ENCODE measurements at regions not wholly inside any gene's neighbourhood (a gene's known extent, or its start where the extent isn't known, plus 50 kb on each side); places are given as distances from the start of the nearest gene placed in this dataset.
"Not testable (repeated sequence)": the region's sequence is repeated elsewhere in the genome, so short reads cannot be mapped to it uniquely, and the experiment has no call there.

DNA sequence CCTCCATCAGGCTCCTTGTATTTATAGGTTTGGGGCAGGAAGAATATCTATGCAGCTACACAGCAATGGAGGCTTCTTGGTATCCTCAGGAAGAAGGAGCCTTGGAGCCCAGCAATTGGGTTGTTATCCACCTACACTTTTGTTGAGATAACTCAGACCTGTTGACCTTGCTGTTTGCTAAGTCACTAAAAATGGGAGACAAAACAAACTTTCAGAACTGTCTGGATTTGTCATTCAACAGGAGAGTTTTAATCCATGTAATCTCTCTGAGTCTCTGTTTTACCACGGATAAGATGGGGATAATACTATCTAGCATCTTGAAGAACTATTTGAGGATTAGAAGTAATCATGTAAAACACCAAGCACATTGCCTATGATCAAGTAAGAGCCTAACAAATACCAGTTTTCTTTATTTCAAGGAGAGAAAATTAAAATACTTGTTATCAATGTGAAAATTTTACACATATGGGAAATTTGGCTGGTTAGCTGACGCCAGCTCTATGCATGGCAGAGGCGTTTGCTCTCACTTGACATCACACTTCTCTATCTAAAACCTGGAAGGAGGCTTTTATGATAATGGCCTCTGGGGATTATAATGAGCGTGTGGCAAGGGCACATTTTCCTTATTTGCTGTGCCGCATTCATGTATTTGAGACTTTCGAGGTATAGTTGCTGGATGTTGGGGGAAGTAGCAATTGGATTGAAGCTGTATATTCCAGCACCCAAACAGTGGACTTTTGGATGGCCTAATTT, 215.6 kb downstream of the PDCD6IP start:
- no peak for DNase-seq

DNA sequence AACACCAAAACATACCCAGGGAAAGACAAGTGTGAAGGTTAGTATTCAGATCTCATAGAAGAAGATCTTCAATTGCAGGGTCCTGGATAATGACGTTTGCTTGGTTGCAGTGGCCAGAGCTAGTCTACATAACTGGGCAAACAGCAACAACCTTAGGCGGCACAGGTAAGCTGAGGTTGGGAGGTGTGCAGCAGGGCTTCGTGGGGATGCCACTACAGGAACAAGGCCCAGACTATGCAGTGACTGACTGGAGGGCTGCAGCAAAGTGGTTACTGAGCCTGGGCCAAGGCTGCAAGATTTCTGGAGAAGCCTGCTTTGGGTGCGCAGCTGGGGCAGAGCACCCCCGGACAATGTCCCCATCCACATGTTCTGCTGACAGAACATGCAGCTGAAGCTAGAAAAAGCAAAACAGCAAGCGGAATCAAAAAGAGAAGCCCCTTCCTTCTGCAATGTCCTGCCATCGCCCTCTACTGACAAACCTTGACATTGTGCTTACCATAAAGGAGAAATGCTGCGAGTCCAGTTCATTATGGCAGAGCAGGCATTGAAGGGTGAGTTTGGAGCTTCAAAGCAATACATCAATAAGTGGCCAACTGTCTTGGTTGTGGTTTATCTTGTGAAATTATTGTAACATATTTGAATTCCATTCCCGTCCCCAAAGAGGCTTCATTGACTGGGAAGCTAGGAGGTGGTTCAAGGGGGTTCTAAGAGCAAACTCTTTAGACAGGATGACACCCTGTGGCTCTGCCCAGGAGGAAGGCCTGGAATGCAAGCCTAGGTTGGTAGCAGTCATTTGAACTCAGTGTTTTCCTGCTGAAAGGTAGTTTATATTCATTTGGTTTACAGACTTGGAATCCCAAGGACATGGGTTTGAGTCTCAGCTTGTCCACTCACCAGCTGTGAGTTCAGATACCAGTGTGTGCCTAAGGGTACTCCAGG, 217.0 kb downstream of the PDCD6IP start:
- no peak for DNase-seq

DNA sequence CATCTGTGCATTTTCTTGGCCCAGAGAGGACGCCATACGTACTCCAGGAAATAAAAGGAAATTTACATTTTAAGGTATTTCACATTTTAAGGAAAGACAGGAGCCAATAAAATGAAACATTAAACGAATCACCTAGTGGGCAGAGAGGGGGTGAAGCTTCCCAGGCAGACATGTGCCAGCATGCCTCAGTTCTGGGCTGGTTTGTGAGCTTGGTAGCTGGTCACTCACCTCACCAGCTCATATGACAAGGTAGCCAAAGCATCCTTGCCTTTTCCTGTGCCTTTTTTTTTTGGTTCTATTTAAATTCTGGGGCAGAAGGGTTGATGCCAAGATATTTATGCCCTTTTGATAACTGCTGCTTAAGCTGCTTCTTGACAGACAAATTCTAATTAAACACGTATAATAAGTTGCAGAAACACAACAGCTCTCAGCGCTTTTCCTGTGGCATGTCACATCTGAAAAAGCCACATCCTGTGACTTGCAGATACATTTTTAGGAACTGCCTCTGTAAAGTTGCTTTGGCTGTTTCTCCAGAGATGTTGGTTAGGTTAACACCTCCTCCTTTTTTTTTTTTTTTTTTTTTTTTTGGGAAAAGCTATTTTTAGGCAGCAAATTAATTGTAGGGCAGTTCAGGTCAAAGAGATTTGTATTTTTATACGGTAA, 218.6 kb downstream of the PDCD6IP start:
- no peak for DNase-seq

DNA sequence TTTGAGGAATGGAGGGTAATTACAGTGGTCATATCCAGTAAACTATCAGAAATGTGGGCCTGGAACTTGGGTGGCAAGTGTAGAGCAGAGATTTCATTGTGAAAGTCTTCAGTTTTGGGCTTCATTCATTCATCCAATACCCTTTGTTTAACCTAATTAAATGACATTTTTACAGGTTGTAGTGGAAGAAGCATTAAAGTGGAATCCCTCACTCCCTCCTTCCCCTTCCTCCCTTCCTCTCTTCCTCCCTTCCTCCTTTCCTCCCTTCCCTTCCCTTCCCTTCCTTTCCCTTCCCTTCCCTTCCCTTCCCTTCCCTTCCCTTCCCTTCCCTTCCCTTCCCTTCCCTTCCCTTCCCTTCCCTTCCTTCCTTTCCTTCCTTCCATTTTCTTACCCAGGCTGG, 219.3 kb downstream of the PDCD6IP start:
- DNase-seq = no peak

DNA sequence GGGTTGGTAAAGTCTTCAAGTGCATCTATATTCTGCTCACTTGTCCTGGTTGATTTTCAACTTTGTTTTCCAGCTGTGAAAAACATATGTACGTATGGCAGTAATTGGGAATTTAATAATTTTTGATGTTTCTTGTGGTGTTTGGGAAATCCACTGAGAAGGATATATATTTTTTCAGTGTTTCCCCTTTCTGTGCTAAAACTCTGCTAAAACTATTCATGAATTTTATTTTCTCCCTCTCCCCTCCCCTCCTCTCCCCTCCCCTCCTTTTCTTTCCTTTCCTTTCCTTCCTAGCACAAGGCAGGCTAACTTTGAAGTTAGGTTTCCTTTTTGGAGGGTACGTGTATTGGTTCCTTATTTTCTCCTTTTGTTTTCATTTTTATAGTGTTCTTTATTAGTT, 220.7 kb downstream of the PDCD6IP start:
- no peak for DNase-seq

DNA sequence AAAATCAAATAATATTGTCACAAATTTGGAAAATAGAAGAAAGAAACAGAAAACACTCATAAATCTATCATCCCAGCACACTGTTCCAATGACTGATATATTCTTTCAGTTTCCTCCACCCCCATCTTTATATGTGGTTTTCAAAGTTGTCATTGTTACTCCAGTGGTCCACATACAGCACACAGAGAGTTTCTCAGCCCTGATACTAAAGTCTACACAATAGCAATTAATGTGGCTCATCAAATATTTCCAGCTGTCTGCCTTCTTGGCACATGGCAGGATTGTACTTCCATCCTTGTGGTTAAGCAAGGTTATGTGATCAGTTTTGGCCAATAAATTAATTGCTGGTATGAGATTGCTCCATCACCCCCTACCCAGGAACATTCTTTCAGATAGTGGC, 221.7 kb downstream of the PDCD6IP start:
- no peak for DNase-seq

DNA sequence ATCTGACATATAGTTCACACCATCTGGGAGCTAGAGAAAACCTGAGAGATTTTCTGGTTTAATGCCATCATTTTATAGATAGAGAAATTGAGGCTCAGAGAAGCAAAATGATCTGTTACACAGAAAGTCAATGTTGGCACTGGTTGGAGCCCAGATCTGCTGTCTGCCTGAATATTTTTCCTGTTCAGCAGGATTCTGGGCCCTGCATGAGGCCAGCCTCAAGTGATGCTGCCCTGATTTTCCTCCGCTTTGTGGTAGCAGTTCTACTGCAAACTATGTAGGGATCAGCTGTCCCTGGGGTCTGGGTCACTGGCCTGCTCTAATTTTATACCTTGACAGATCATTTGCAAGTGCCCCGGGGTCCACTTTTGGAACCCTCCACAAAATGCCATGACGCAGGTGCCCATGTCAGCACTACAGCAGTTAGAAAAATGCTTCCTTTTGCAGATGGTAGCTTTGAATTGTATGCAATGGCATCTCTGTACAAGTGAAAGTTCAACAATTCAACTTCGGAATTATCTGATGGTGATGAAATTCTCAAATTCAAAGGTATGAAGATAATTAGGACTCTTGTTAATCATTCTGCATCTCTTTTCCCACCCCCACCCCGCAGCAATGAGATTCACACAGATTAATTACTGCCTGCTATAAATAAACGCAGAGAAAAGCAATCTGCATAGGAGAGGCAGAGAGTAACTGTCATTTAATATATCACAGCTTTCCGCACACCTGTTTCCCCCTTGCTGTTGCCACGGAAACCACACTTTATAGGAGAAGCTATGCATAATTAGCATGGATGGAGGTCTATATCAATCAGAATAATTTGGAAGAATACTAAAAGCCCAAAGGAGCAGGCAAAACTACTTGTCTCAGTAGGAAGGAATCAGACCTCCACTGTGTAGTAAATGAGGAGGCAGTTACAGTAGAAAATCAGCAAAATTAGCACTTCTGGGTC, 222.6 kb downstream of the PDCD6IP start:
- DNase-seq = no peak

DNA sequence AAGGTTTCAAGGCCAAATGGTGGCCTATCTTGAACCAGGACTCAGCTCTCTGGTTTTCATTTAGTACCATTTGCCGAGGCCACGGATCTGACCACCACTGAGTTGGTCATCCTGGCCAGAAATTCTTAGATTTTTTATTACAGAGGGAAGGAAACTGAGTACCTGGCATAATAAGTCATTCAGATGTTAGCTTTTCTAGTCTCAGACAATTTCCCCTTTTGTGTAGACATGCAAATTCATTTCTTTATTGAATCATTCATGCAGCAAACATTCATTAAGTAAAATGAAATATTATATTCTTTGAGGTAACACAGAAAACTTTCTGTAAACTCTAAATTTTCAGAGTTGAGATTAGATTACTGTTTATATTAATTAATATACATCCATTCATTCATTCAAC, 223.7 kb downstream of the PDCD6IP start:
- no peak for DNase-seq

DNA sequence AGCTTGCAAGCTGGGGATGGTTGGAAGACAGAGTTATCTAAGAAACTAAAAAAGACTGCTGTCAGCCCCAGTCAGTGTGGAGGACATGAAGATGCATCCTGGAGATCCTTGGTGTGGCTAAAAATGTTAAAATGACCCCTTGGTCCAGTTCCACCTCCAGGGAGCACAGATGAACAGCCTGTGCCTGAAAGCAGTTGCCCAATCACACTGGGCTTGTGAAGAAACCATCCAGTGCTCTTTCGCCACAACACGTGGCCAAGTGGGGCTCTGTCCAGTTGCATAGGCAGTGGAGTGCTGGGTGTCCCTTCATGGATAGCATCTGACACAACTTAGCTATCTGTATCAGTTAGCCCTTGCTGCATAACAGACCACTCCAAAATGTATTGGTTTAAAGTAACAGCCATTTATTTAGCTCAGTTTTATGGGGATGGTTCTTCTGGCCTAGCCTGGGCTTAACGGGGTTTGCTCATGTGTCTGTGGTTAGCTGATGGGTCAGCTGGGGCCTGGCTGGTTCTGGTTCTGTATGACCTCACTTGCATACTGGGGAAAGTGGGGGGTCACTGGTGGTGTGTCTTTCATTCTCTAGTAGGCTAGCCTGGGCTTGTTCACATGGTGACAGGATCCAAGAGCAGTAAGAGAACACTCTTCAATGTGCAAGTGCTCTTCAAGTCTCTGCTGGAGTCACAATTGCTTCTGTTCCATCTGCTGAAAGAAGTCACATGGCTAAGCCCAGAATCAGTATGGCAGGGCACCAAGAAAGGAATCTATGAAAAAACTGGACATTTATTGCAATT, 226.2 kb downstream of the PDCD6IP start:
- DNase-seq = no peak

DNA sequence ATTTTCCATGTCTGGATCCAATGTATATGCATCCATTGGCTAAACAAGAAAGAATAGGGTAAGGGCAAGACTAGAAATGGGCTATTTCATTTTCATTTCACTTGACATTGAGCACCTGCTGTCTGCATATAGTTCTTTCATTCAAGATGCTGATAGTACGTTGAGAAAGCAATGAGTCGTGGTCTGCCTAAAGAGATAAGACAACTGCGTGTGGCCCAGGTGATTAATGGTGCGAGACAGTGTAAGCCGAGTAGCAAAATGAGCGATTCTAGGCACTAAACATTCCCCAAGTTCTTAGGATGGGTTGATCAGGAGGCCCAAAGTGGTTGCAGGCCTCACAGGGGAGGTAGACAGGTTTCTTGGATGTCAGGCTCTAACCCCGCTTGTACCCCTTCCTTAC, 235.4 kb downstream of the PDCD6IP start:
- DNase-seq = no peak

DNA sequence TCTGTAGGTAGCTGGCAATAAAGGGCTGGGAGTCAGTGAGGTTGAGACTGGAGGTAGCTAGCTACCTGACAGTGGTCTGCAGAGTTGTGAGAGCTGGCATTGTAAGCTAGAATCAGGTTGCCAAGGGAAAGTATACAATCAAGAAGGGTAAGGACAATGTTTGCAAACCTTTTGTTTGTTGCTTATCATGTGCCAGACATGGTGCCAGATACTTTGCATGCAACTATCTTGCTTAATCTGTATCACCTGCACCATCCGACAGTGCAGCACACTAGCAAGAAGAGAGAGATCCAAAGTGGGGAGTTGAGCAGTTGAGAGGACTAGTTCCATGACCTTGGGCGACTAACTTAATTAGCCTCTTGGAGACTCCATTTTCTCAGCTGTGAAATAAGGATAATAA, 236.4 kb downstream of the PDCD6IP start:
- no peak for DNase-seq

DNA sequence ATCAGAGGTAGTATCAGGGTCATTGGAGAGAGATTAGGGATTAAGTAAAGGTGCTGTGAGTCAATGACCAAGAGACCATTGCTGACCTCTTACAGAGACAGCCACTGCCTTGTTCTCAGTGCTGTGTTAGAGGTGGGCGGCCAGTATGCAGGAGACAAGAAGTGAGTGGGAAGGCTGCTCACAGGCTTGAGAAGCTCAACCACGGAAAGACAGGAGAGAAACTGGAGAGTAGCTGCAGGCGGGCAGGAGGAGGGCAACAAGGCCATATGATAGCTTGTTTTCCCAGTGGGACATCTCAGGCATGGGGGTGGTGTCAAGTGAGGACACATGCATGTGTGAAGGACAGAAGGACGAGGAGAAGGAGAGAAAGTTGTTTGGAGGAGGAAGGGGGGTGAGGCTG, 237.3 kb downstream of the PDCD6IP start:
- DNase-seq = no peak

DNA sequence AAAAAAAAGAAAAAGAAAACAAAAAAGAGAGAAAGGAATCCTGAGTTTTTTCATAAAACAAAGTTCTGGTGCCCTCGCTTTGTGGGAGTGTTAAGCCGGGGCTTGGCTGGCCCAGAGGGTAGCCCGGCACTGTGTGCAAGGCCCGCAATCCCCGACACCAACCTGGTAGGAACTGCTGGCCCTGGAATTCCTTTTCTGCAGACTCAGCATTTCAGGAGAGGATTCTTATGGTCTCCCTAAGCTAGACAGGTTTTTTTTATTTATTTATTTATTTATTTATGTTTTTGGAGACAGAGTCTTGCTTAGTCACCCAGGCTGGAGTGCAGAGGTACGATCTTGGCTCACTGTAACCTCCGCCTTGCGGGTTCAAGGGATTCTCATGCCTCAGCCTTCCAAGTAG, 238.8 kb downstream of the PDCD6IP start:
- no peak for DNase-seq

DNA sequence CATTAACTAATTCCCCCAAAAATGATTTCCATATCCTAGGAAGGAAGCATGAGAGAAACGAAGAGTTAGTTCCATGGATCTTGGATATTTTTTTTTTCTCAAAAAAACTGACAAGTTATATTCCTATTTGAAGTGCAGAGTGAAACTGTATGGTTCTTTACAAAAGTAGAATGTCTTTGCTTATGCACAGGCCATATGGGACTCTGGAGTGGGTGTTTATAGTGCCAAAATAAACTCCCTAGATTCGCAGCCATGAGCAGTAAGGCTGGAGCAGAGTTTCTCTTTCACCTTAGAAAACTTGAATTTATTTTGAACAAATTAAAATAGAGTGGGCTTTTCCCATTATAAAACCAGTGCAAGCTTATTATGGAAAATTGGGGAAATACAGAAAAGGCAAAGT, 239.7 kb downstream of the PDCD6IP start:
- no peak for DNase-seq

DNA sequence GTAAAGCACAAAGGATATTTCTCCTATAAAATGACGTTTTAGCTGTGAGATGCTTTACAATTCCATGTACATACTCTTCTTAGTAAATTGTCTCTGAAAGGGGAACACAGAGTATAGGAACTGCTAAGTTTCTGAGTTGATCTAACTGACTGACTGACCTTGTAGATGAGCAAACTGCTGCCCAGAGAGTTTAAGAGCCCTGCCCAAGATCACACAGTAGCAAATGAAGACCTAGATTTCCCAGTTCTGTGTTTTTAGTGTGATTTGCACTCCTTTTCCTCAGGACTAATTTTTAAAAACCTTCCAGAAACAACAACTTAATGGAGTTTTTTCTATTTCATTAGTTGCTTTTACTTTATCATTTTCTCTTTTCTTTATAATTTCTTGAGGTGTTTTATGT, 247.7 kb downstream of the PDCD6IP start:
- no peak for DNase-seq

DNA sequence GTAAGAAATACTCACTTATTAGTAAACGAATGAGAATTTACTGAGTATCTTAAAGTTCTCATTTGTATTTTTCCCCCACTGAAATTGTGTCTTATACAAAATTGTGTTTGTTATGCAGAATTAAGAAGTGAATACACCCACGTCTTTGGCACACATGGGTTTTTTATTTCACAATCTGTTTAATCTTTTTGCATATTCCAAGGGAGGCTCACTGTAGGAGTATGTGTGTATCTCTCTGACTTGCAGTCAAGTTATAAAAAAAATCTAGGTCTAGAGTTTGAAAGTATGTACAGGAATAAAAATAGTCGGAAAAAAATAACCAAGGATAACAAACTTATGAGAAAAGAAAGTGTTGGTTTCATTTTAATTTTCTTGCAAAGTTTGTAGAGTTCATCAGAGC, 255.2 kb downstream of the PDCD6IP start:
- no peak for DNase-seq

DNA sequence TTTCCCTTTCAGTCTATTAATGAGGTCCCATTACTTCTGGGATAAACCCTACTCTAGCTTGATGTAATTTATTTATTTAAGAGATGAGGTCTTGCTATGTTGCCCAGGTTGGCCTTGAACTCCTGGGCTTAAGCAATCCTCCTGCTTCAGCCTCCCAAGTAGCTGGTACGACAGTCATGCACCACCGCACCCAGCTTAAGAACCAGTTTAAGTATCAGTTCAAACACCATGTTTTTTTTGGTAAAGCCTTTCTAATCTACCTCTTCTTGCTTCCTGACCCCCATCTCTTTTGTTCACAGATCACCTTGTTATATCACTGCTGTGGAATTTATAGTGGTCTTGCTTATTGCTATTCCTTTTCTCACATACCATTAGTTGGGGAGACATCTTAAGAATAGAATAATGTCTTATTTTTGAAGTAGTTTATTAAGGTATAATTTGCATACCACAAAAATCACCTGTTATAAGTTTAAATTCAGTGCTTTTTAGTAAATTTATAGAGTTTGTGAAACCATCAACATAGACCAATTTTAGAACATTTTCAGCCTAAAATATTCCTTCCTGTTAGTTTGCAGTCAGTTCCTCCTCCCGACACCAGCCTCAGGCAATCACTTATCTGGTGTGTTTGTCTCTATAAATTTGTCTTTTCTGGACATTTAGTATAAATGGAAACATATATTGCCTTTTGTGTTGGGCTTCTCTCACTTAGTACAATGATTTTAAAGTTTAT, 257.9 kb downstream of the PDCD6IP start:
- no peak for DNase-seq

DNA sequence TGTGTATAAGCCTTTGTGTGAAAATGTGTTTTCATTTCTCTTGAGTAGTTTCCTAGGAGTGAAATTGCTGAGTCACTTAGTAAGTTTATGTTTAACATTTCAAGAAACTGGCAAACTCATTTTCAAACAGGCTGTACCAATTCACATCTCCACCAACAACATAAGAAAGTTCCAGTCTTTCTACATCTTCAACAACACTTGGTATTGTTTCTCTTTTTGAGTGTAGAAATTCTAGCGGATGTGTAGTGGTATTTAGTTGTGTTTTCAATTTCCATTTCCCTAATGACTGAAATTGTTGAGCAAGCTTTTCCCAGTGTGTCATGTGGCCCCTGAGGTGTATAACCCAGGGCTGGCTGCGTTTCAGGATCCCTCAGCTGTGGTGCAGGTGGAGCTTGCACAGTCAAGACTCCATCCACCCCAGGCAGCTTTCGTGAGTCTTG, 258.5 kb downstream of the PDCD6IP start:
- DNase-seq = no peak

DNA sequence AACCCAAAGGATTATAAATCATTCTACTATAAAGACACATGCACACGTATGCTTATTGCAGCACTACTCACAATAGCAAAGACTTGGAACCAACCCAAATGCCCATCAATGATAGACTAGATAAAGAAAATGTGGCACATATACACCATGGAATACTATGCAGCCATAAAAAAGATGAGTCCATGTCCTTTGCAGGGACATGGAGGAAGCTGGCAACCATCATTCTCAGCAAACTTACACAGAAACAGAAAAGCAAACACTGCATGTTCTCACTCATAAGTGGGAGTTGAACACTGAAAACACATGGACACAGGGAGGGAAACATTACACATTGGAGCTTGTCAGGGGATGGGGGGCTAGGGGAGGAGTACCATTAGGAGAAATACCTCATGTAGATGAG, 262.6 kb downstream of the PDCD6IP start:
- not testable (repeated sequence) for DNase-seq

DNA sequence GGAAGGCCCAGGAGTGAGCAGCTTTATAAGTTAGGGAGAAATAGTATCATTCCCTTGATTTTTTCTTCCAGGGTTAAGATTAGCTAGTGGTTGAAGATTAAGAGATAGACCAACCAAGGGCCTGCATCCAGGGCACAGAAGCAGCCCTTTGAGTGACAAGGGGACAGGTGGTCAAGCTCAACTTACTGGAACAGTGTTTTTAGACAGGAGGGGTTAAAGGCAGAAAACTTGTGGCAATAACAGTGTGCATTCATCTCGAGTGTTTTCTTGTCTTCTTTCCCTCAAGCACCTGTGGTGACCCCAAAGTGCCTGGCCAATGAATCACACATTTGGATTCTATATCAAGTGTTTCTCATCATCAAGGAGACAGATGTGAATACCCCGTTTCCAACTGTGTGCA, 267.5 kb downstream of the PDCD6IP start:
- no peak for DNase-seq

DNA sequence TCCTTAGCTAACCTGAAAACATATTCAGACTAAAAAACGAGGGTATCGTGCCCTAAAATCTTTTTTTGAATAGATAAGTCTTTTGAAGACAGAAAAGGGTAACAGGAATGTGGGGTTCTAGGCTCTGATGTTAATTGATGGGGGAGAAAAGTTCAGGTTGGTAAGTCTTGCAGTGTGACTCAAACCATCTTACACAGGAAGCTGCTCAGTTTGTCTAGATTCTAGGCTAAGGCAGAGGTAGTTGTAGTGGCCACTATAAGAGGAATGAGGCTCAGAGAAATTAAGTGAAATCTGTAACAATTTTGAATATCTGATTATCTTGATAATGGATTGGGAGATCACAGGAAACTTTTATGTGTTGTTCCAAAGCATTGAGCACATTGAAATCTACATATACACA, 267.9 kb downstream of the PDCD6IP start:
- DNase-seq = no peak

Data from activated CD8-positive, alpha-beta memory T cell treated with anti-CD3 and anti-CD28 coated beads, Interleukin-2, amount 50 U/mL, for 48 hours (primary cell).